B cell (primary cell): ENCODE measurements at regions not wholly inside any gene's neighbourhood (a gene's known extent, or its start where the extent isn't known, plus 50 kb on each side); places are given as distances from the start of the nearest gene placed in this dataset.

ENCODE experiments used
- CTCF ChIP-seq: fragments of 200-600 bp; IDR thresholded peaks from one replicate; pipeline ENCODE4 v1.8.0; 2022; ENCODE audit warnings: antibody characterized with exemption, mild to moderate bottlenecking
- EZH2 ChIP-seq: IDR thresholded peaks from 2 replicates; pipeline ENCODE4 v1.6.1; 2012; ENCODE audit warnings: borderline replicate concordance, low read depth, mild to moderate bottlenecking, moderate library complexity, low read length; ENCODE audit not compliant: insufficient read depth, poor library complexity, severe bottlenecking

GRCh38 chr4:138344851-138345250, 102.7 kb upstream of the SLC7A11 start:
- no peak for TF ChIP-seq CTCF
- no peak for TF ChIP-seq EZH2
